Loucy (cell line): ENCODE measurements at regions not wholly inside any gene's neighbourhood (a gene's known extent, or its start where the extent isn't known, plus 50 kb on each side); places are given as distances from the start of the nearest gene placed in this dataset.

Experiments used
- H2AFZ ChIP-seq: fragments of 200-600 bp; sonication (generic); 2 replicates; pipeline ENCODE4 v1.6.0; 2016; ENCODE audit warnings: antibody characterized with exemption, mild to moderate bottlenecking, low read length, moderate library complexity
- H3F3A ChIP-seq: fragments of 200-600 bp; 2 replicates; pipeline ENCODE4 v1.6.0; 2016; ENCODE audit warnings: antibody characterized with exemption, low read depth, mild to moderate bottlenecking
- H3K27me3 ChIP-seq: fragments of 200-600 bp; sonication (generic); 2 replicates; pipeline ENCODE4 v1.6.1; 2014; ENCODE audit warnings: low read length, mild to moderate bottlenecking; ENCODE audit not compliant: insufficient read depth, poor library complexity, severe bottlenecking
- H3K36me3 ChIP-seq: fragments of 200-600 bp; sonication (generic); 2 replicates; pipeline ENCODE4 v1.6.1; 2016; ENCODE audit warnings: low read length; ENCODE audit not compliant: insufficient read depth
- H3K4me1 ChIP-seq: fragments of 200-600 bp; sonication (generic); 2 replicates; pipeline ENCODE4 v1.5.1; 2014; ENCODE audit warnings: low read length, mild to moderate bottlenecking; ENCODE audit not compliant: insufficient read depth, poor library complexity, severe bottlenecking
- H3K4me2 ChIP-seq: fragments of 200-600 bp; sonication (generic); 2 replicates; pipeline ENCODE4 v1.6.0; 2014; ENCODE audit warnings: antibody characterized with exemption, low read length, low read depth, mild to moderate bottlenecking; ENCODE audit not compliant: poor library complexity, severe bottlenecking
- H3K4me3 ChIP-seq: fragments of 200-600 bp; sonication (generic); 2 replicates; pipeline ENCODE4 v1.5.1; 2014; ENCODE audit warnings: low read length, mild to moderate bottlenecking, mixed read lengths; ENCODE audit not compliant: poor library complexity, severe bottlenecking
- H3K79me2 ChIP-seq: fragments of 200-600 bp; sonication (generic); 2 replicates; pipeline ENCODE4 v1.6.1; 2014; ENCODE audit warnings: low read length; ENCODE audit not compliant: insufficient read depth
- H3K9ac ChIP-seq: fragments of 200-600 bp; sonication (generic); 2 replicates; pipeline ENCODE4 v1.6.0; 2014; ENCODE audit warnings: mild to moderate bottlenecking, low read depth, low read length, moderate library complexity; ENCODE audit not compliant: poor library complexity, severe bottlenecking
- H3K9me2 ChIP-seq: fragments of 200-600 bp; sonication (generic); replicated peaks from 2 replicates; pipeline ENCODE4 v1.6.1; 2016; ENCODE audit warnings: low read depth, low read length, mixed read lengths
- H3K9me3 ChIP-seq: fragments of 200-600 bp; sonication (generic); 2 replicates; pipeline ENCODE4 v1.6.1; 2014; ENCODE audit warnings: mild to moderate bottlenecking, antibody characterized with exemption, low read length, low read depth; ENCODE audit not compliant: insufficient read depth
- H4K20me1 ChIP-seq: fragments of 200-600 bp; sonication (generic); 2 replicates; pipeline ENCODE4 v1.6.0; 2014; ENCODE audit warnings: antibody characterized with exemption, low read length, mild to moderate bottlenecking; ENCODE audit not compliant: insufficient read depth, poor library complexity, severe bottlenecking
- CTCF ChIP-seq: fragments of 200-600 bp; sonication (generic); conservative IDR thresholded peaks from 2 replicates; pipeline ENCODE4 v1.5.1; 2014; ENCODE audit warnings: mild to moderate bottlenecking, antibody characterized with exemption, low read length
- EZH2phosphoT487 ChIP-seq: fragments of 200-600 bp; IDR thresholded peaks from 2 replicates; pipeline ENCODE4 v1.6.1; 2018; ENCODE audit warnings: antibody characterized with exemption, mild to moderate bottlenecking, moderate library complexity, borderline replicate concordance

- H4K20me1 ChIP-seq: no peaks in the 10 kb centered on the region
- no peaks in the 10 kb centered on the region for H3K79me2 ChIP-seq
- TF ChIP-seq EZH2phosphoT487: no peak
- no peak for TF ChIP-seq CTCF
- no peak overlapping the region for H3K4me2 ChIP-seq
- H3K27me3 ChIP-seq: no peaks in the 10 kb centered on the region
- no peak overlapping the region for H3K9ac ChIP-seq
- no peaks in the 10 kb centered on the region for H3K9me2 ChIP-seq
- no peaks in the 10 kb centered on the region for H3K36me3 ChIP-seq
- no peak overlapping the region for H3K4me3 ChIP-seq
- H2AFZ ChIP-seq: no peak overlapping the region
- no peaks in the 10 kb centered on the region for H3F3A ChIP-seq
- no peaks in the 10 kb centered on the region for H3K4me1 ChIP-seq
- no peaks in the 10 kb centered on the region for H3K9me3 ChIP-seq
Measured at GRCh38 chr7:17104419-17104818, 194.0 kb upstream of the AHR start.

GRCh38 chr7:17105701-17106100, 192.8 kb upstream of the AHR start:
- TF ChIP-seq EZH2phosphoT487: no peak
- TF ChIP-seq CTCF: no peak
- no peak overlapping the region for H3K9ac ChIP-seq
- H3K4me3 ChIP-seq: no peak overlapping the region
- no peaks in the 10 kb centered on the region for H3F3A ChIP-seq
- no peaks in the 10 kb centered on the region for H3K4me1 ChIP-seq
- H4K20me1 ChIP-seq: no peaks in the 10 kb centered on the region
- H3K79me2 ChIP-seq: no peaks in the 10 kb centered on the region
- H3K9me3 ChIP-seq: no peaks in the 10 kb centered on the region
- H3K27me3 ChIP-seq: no peaks in the 10 kb centered on the region
- no peak overlapping the region for H2AFZ ChIP-seq
- H3K4me2 ChIP-seq: no peak overlapping the region
- no peaks in the 10 kb centered on the region for H3K9me2 ChIP-seq
- H3K36me3 ChIP-seq: no peaks in the 10 kb centered on the region

- Histone ChIP-seq H2AFZ (no peak overlapping the region), H3K4me3 (no peak overlapping the region), H3K36me3 (no peaks in the 10 kb centered on the region), H3K9me2 (no peaks in the 10 kb centered on the region), H3K79me2 (no peaks in the 10 kb centered on the region), H3K9ac (no peak overlapping the region), H3F3A (no peaks in the 10 kb centered on the region), H4K20me1 (no peaks in the 10 kb centered on the region), H3K4me1 (no peaks in the 10 kb centered on the region), H3K27me3 (no peaks in the 10 kb centered on the region), H3K9me3 (no peaks in the 10 kb centered on the region), H3K4me2 (no peak overlapping the region)
- no peak for TF ChIP-seq CTCF
- no peak for TF ChIP-seq EZH2phosphoT487
Measured at GRCh38 chr7:17108049-17108584, 190.3 kb upstream of the AHR start.
